Gastrocnemius medialis (tissue), 4 donors: ENCODE measurements at regions not wholly inside any gene's neighbourhood (a gene's known extent, or its start where the extent isn't known, plus 50 kb on each side); places are given as distances from the start of the nearest gene placed in this dataset.

Source experiments
- ATAC-seq, 2 donors: fragments of 150-250 bp; one replicate each; pipeline ENCODE4 v1.9.1; 2016
- DNase-seq, 2 donors: peaks; one replicate each; pipeline ENCODE4 v3.0.0-alpha.2; 2019
- H3K27ac ChIP-seq, 4 donors: fragments of 200-600 bp; sonication (generic); 1 replicate in 1 of 4; 2 replicates in 3 of 4; pipeline ENCODE4 v1.5.1; 2016 to 2018; ENCODE audit warnings: mild to moderate bottlenecking in 2 of 4, moderate library complexity in 1 of 4
- H3K27me3 ChIP-seq, 3 donors: fragments of 200-600 bp; sonication (generic) in 2 of 3; 1 replicate in 1 of 3; 2 replicates in 2 of 3; pipeline versions ENCODE4 v1.5.1 to v1.6.0; 2016 to 2019; ENCODE audit warnings: mild to moderate bottlenecking in 1 of 3, moderate library complexity in 1 of 3
- H3K36me3 ChIP-seq, 2 donors: fragments of 200-600 bp; sonication (generic) in 1 of 2; one replicate each; pipeline ENCODE4 v1.5.1; 2017 to 2018
- H3K4me1 ChIP-seq, 2 donors: fragments of 200-600 bp; sonication (generic) in 1 of 2; one replicate each; pipeline ENCODE4 v1.5.1; 2016 to 2017; ENCODE audit warnings: mild to moderate bottlenecking in 2 of 2
- H3K4me3 ChIP-seq, 4 donors: fragments of 200-600 bp; sonication (generic) in 3 of 4; 1 replicate in 1 of 4; 2 replicates in 3 of 4; pipeline ENCODE4 v1.5.1; 2016 to 2019; ENCODE audit warnings: mild to moderate bottlenecking in 2 of 4
- H3K9me3 ChIP-seq, 3 donors: fragments of 200-600 bp; sonication (generic) in 2 of 3; 1 replicate in 1 of 3; 2 replicates in 2 of 3; pipeline ENCODE4 v1.5.1; 2016 to 2019
- CTCF ChIP-seq, 5 experiments: fragments of 450-650 bp in 3 of 5; fragments of 200-600 bp in 2 of 5; sonication (generic) in 2 of 5; IDR thresholded peaks in 4 of 5; conservative IDR thresholded peaks in 1 of 5; 1 replicate in 4 of 5; 2 replicates in 1 of 5; pipeline ENCODE4 v1.5.1; 2016 to 2019; ENCODE audit warnings: antibody characterized with exemption in 5 of 5, mild to moderate bottlenecking in 3 of 5, moderate library complexity in 3 of 5
- POLR2A ChIP-seq, 2 donors: fragments of 450-650 bp; IDR thresholded peaks; one replicate each; pipeline ENCODE4 v1.6.1; 2017; ENCODE audit warnings: antibody characterized with exemption in 2 of 2, mild to moderate bottlenecking in 2 of 2, moderate library complexity in 2 of 2
- in situ Hi-C, 4 donors: fragments of 200-750 bp; cut with MboI; loops; one replicate each; pipeline versions ENCODE4 v1.15.0 to v1.8.0; 2017; ENCODE audit warnings: low sequenced_read_pairs in 4 of 4
- intact Hi-C: fragments of 100-400 bp; cut with DNase I; formaldehyde crosslinking; loops from one replicate; pipeline ENCODE4 v1.15.1; 2023; ENCODE audit warnings: low total_unique reads

GRCh38 chr18:29309366-29309765 is 1132.4 kb upstream of the CDH2 start:
- TF ChIP-seq POLR2A (IDR thresholded peaks at IDR 0.05) (no peak), CTCF (IDR thresholded peaks at IDR 0.05 in 4 of 5, conservative IDR thresholded peaks at IDR 0.05 in 1 of 5) (no peak)
- Histone ChIP-seq H3K9me3 (no peaks in the 10 kb centered on the region), H3K27ac (no peak overlapping the region), H3K4me3 (no peak overlapping the region), H3K27me3 (no peaks in the 10 kb centered on the region), H3K4me1 (no peaks in the 10 kb centered on the region), H3K36me3 (no peaks in the 10 kb centered on the region)
- in situ Hi-C loops (no loop called here), intact Hi-C loops (no loop called here)
- ATAC-seq, result no peak
- no peak for DNase-seq

- DNase-seq, result no peak
- TF ChIP-seq CTCF (IDR thresholded peaks at IDR 0.05 in 4 of 5, conservative IDR thresholded peaks at IDR 0.05 in 1 of 5), result no peak
- no peak for TF ChIP-seq POLR2A (IDR thresholded peaks at IDR 0.05)
- intact Hi-C loops, result no loop called here
- no peaks in the 10 kb centered on the region for H3K27me3 ChIP-seq
- in situ Hi-C loops, result no loop called here
- no peaks in the 10 kb centered on the region for H3K4me1 ChIP-seq
- no peak overlapping the region for H3K4me3 ChIP-seq
- H3K27ac ChIP-seq, result no peak overlapping the region
- no peaks in the 10 kb centered on the region for H3K36me3 ChIP-seq
- ATAC-seq, result no peak
- H3K9me3 ChIP-seq, result no peaks in the 10 kb centered on the region
Observed at GRCh38 chr18:29307982-29308381, 1131.1 kb upstream of the CDH2 start.

- intact Hi-C loops (no loop called here), in situ Hi-C loops (no loop called here)
- H3K27me3 ChIP-seq, result no peaks in the 10 kb centered on the region
- no peaks in the 10 kb centered on the region for H3K4me1 ChIP-seq
- no peak overlapping the region for H3K4me3 ChIP-seq
- TF ChIP-seq CTCF (IDR thresholded peaks at IDR 0.05 in 4 of 5, conservative IDR thresholded peaks at IDR 0.05 in 1 of 5) (no peak), POLR2A (IDR thresholded peaks at IDR 0.05) (no peak)
- H3K9me3 ChIP-seq, result no peaks in the 10 kb centered on the region
- ATAC-seq (no peak), DNase-seq (no peak)
- no peak overlapping the region for H3K27ac ChIP-seq
- H3K36me3 ChIP-seq, result no peaks in the 10 kb centered on the region
Observed at GRCh38 chr18:29307231-29307630, 1130.3 kb upstream of the CDH2 start.

- H3K4me3 ChIP-seq, result no peak overlapping the region
- in situ Hi-C loops (no loop called here), intact Hi-C loops (no loop called here)
- ATAC-seq (no peak), DNase-seq (no peak)
- H3K27me3 ChIP-seq, result no peaks in the 10 kb centered on the region
- no peaks in the 10 kb centered on the region for H3K9me3 ChIP-seq
- no peaks in the 10 kb centered on the region for H3K4me1 ChIP-seq
- no peak for TF ChIP-seq POLR2A (IDR thresholded peaks at IDR 0.05)
- TF ChIP-seq CTCF (IDR thresholded peaks at IDR 0.05 in 4 of 5, conservative IDR thresholded peaks at IDR 0.05 in 1 of 5), result no peak
- no peak overlapping the region for H3K27ac ChIP-seq
- H3K36me3 ChIP-seq, result no peaks in the 10 kb centered on the region
Observed at GRCh38 chr18:29305516-29305915, 1128.6 kb upstream of the CDH2 start.

- DNase-seq, result no peak
Observed at GRCh38 chr18:29301048-29301447, 1124.1 kb upstream of the CDH2 start.

More at GRCh38 chr18:29301048-29301447, 1124.1 kb upstream of the CDH2 start:
- in situ Hi-C loops, result no loop called here
- H3K36me3 ChIP-seq, result no peaks in the 10 kb centered on the region
- no peaks in the 10 kb centered on the region for H3K4me1 ChIP-seq
- no peaks in the 10 kb centered on the region for H3K9me3 ChIP-seq
- H3K4me3 ChIP-seq, result no peak overlapping the region
- H3K27ac ChIP-seq, result no peak overlapping the region
- TF ChIP-seq CTCF (IDR thresholded peaks at IDR 0.05 in 4 of 5, conservative IDR thresholded peaks at IDR 0.05 in 1 of 5) (no peak), POLR2A (IDR thresholded peaks at IDR 0.05) (no peak)
- intact Hi-C loops, result no loop called here
- no peak for ATAC-seq
- H3K27me3 ChIP-seq, result no peaks in the 10 kb centered on the region
